ENCODE measurements at regions not wholly inside any gene's neighbourhood (a gene's known extent, or its start where the extent isn't known, plus 50 kb on each side); places are given as distances from the start of the nearest gene placed in this dataset.

- no peak for DNase-seq
These were observed 267.8 kb downstream of the RPS24 start for GRCh38 chr10:78301481-78301880.

- DNase-seq = peak; percentile 14
These were observed 268.5 kb downstream of the RPS24 start for GRCh38 chr10:78301891-78302738.

GRCh38 chr10:78302739-78302988 is 269.0 kb downstream of the RPS24 start:
- no peak for DNase-seq

- peak; percentile 89 for DNase-seq
These were observed 269.6 kb downstream of the RPS24 start for GRCh38 chr10:78302989-78303854.

GRCh38 chr10:78304091-78305045 is 270.7 kb downstream of the RPS24 start:
- no peak for DNase-seq

GRCh38 chr10:78305311-78305710 is 271.6 kb downstream of the RPS24 start:
- DNase-seq = no peak

- DNase-seq = no peak
These were observed 272.7 kb downstream of the RPS24 start for GRCh38 chr10:78306358-78306757.

GRCh38 chr10:78307576-78307975 is 273.9 kb downstream of the RPS24 start:
- DNase-seq = no peak

GRCh38 chr10:78309536-78310237 is 276.0 kb downstream of the RPS24 start:
- DNase-seq = no peak

- no peak for DNase-seq
These were observed 276.9 kb downstream of the RPS24 start for GRCh38 chr10:78310481-78311080.

- DNase-seq = no peak
These were observed 278.8 kb downstream of the RPS24 start for GRCh38 chr10:78312197-78313047.

- DNase-seq = no peak
These were observed 279.4 kb downstream of the RPS24 start for GRCh38 chr10:78313048-78313381.

- DNase-seq = no peak
These were observed 280.0 kb downstream of the RPS24 start for GRCh38 chr10:78313636-78314035.

- DNase-seq = no peak
These were observed 281.0 kb downstream of the RPS24 start for GRCh38 chr10:78314651-78315050.

- no peak for DNase-seq
These were observed 282.8 kb downstream of the RPS24 start for GRCh38 chr10:78316451-78316931.

GRCh38 chr10:78318305-78318704 is 284.6 kb downstream of the RPS24 start:
- no peak for DNase-seq

- DNase-seq = no peak
These were observed 285.7 kb downstream of the RPS24 start for GRCh38 chr10:78319371-78319770.

GRCh38 chr10:78319841-78320240 is 286.2 kb downstream of the RPS24 start:
- no peak for DNase-seq

- no peak for DNase-seq
These were observed 286.8 kb downstream of the RPS24 start for GRCh38 chr10:78320506-78320905.

GRCh38 chr10:78321000-78321399 is 287.3 kb downstream of the RPS24 start:
- no peak for DNase-seq

- DNase-seq = no peak
These were observed 287.8 kb downstream of the RPS24 start for GRCh38 chr10:78321500-78321899.
